CD14-positive monocyte (primary cell): ENCODE measurements at regions not wholly inside any gene's neighbourhood (a gene's known extent, or its start where the extent isn't known, plus 50 kb on each side); places are given as distances from the start of the nearest gene placed in this dataset.

ENCODE experiments used
- DNase-seq, 3 donors: peaks; one replicate each; pipeline ENCODE4 v3.0.0-alpha.2; 2011 to 2022
- H2AFZ ChIP-seq: 2 replicates; pipeline ENCODE4 v1.6.0; 2012; ENCODE audit warnings: mild to moderate bottlenecking, low read depth, low read length, inconsistent platforms; ENCODE audit not compliant: insufficient read depth, poor library complexity, severe bottlenecking
- H3K27ac ChIP-seq, 2 donors: 1 replicate in 1 of 2; 2 replicates in 1 of 2; pipeline ENCODE4 v1.5.1; 2012 to 2013; ENCODE audit warnings: low read length in 2 of 2, control low read depth in 1 of 2, inconsistent platforms in 1 of 2, low read depth in 1 of 2, mild to moderate bottlenecking in 1 of 2
- H3K27me3 ChIP-seq, 2 donors: one replicate each; pipeline versions ENCODE4 v1.6.0 to v1.6.1; 2011 to 2013; ENCODE audit warnings: low read length in 2 of 2; ENCODE audit not compliant: control insufficient read depth in 2 of 2, insufficient read depth in 2 of 2
- H3K36me3 ChIP-seq, 2 donors: replicated peaks in 1 of 2; 1 replicate in 1 of 2; 2 replicates in 1 of 2; pipeline versions ENCODE4 v1.5.1 to v1.6.1; 2012 to 2013; ENCODE audit warnings: low read length in 2 of 2, control low read depth in 1 of 2, inconsistent platforms in 1 of 2, mild to moderate bottlenecking in 1 of 2; ENCODE audit not compliant: insufficient read depth in 2 of 2, control insufficient read depth in 1 of 2
- H3K4me1 ChIP-seq, 2 donors: 1 replicate in 1 of 2; 2 replicates in 1 of 2; pipeline versions ENCODE4 v1.5.1 to v1.6.1; 2012 to 2013; ENCODE audit warnings: low read length in 2 of 2, control low read depth in 1 of 2, inconsistent platforms in 1 of 2, mild to moderate bottlenecking in 1 of 2, moderate library complexity in 1 of 2; ENCODE audit not compliant: insufficient read depth in 2 of 2, control insufficient read depth in 1 of 2
- H3K4me2 ChIP-seq: replicated peaks from 2 replicates; pipeline ENCODE3; 2012; ENCODE audit warnings: low read length, moderate library complexity, mild to moderate bottlenecking; ENCODE audit not compliant: poor library complexity, severe bottlenecking; ENCODE audit errors: extremely low read depth
- H3K4me3 ChIP-seq, 3 experiments: fragments of 200-600 bp in 1 of 3; sonication (generic) in 1 of 3; replicated peaks in 1 of 3; 1 replicate in 2 of 3; 2 replicates in 1 of 3; pipeline ENCODE4 v1.5.1; 2011 to 2013; ENCODE audit warnings: low read length in 3 of 3, mild to moderate bottlenecking in 3 of 3, control low read depth in 2 of 3, low read depth in 2 of 3, inconsistent platforms in 1 of 3, moderate library complexity in 1 of 3
- H3K79me2 ChIP-seq: 2 replicates; pipeline ENCODE4 v1.6.0; 2012; ENCODE audit warnings: mild to moderate bottlenecking, control low read depth, inconsistent platforms, low read length, moderate library complexity; ENCODE audit not compliant: insufficient read depth
- H3K9ac ChIP-seq: 2 replicates; pipeline ENCODE4 v1.6.0; 2017; ENCODE audit warnings: low read length, mild to moderate bottlenecking; ENCODE audit not compliant: insufficient read depth, poor library complexity, severe bottlenecking
- H3K9me3 ChIP-seq, 2 donors: replicated peaks in 1 of 2; 1 replicate in 1 of 2; 2 replicates in 1 of 2; pipeline versions ENCODE4 v1.5.1 to v1.6.1; 2012 to 2013; ENCODE audit warnings: low read length in 2 of 2, control low read depth in 1 of 2; ENCODE audit not compliant: control insufficient read depth in 1 of 2, insufficient read depth in 1 of 2
- H4K20me1 ChIP-seq: 2 replicates; pipeline ENCODE4 v1.6.0; 2012; ENCODE audit warnings: mild to moderate bottlenecking, low read length, control low read depth, moderate library complexity; ENCODE audit not compliant: insufficient read depth
- H3K27ac Mint-ChIP-seq, 7 donors: one replicate each; pipeline ENCODE4 v1.8.0; 2020; ENCODE audit warnings: mild to moderate bottlenecking in 7 of 7, mixed read lengths in 7 of 7, moderate library complexity in 6 of 7, inconsistent platforms in 2 of 7
- H3K27me3 Mint-ChIP-seq, 3 donors: one replicate each; pipeline ENCODE4 v1.8.0; 2021 to 2022; ENCODE audit warnings: low read depth in 3 of 3, mild to moderate bottlenecking in 3 of 3, mixed read lengths in 3 of 3, moderate library complexity in 3 of 3, inconsistent platforms in 1 of 3
- H3K36me3 Mint-ChIP-seq, 2 donors: one replicate each; pipeline ENCODE4 v1.8.0; 2020; ENCODE audit warnings: mixed read lengths in 2 of 2, inconsistent platforms in 1 of 2, mild to moderate bottlenecking in 1 of 2
- H3K4me1 Mint-ChIP-seq: one replicate; pipeline ENCODE4 v1.8.0; 2020; ENCODE audit warnings: mild to moderate bottlenecking, mixed read lengths
- H3K4me3 Mint-ChIP-seq, 2 donors: one replicate each; pipeline ENCODE4 v1.8.0; 2020; ENCODE audit warnings: mild to moderate bottlenecking in 2 of 2, mixed read lengths in 2 of 2, moderate library complexity in 1 of 2
- H3K9me3 Mint-ChIP-seq, 7 donors: one replicate each; pipeline ENCODE4 v1.8.0; 2020 to 2022; ENCODE audit warnings: mixed read lengths in 7 of 7, mild to moderate bottlenecking in 6 of 7, moderate library complexity in 6 of 7, inconsistent platforms in 2 of 7
- CTCF ChIP-seq: fragments of 200-600 bp; IDR thresholded peaks from one replicate; pipeline ENCODE4 v1.8.0; 2022; ENCODE audit warnings: antibody characterized with exemption, mild to moderate bottlenecking
- WGBS: methylation state at CpG from one replicate; pipeline ENCODE4 v1.1.5; 2013; ENCODE audit warnings: missing lambda C conversion rate; ENCODE audit not compliant: insufficient coverage; 5-methylcytosine and 5-hydroxymethylcytosine counted together
- intact Hi-C, 2 donors: fragments of 100-400 bp; cut with micrococcal nuclease; formaldehyde crosslinking; loops; one replicate each; pipeline versions ENCODE4 v1.15.0 to v1.15.1; 2023

GRCh38 chr13:105914291-105915036 is 621.0 kb downstream of the EFNB2 start:
- Histone ChIP-seq H2AFZ (no peak overlapping the region), H4K20me1 (no peaks in the 10 kb centered on the region), H3K27ac (no peak overlapping the region), H3K9me3 (no peaks in the 10 kb centered on the region), H3K79me2 (no peaks in the 10 kb centered on the region), H3K4me2 (no peak overlapping the region), H3K27me3 (no peaks in the 10 kb centered on the region), H3K36me3 (no peaks in the 10 kb centered on the region), H3K4me3 (no peak overlapping the region), H3K4me1 (no peaks in the 10 kb centered on the region), H3K9ac (no peak overlapping the region)
- TF ChIP-seq CTCF: no peak
- intact Hi-C loops: no loop called here
- H3K27me3 Mint-ChIP-seq: no peaks in the 10 kb centered on the region
- H3K9me3 Mint-ChIP-seq: peaks cover 0 to 11% (median 3%) of the 10 kb centered on the region in 7 donors
- H3K4me1 Mint-ChIP-seq: no peaks in the 10 kb centered on the region
- no peak for DNase-seq
- H3K4me3 Mint-ChIP-seq: no peak overlapping the region
- 64% methylated on average over 2 of the region's 4 CpGs for WGBS
- no peak overlapping the region for H3K27ac Mint-ChIP-seq
- H3K36me3 Mint-ChIP-seq: no peaks in the 10 kb centered on the region

- Mint-ChIP-seq H3K4me1 (no peaks in the 10 kb centered on the region), H3K9me3 (peaks cover 0 to 7% (median 2%) of the 10 kb centered on the region in 7 donors), H3K4me3 (no peak overlapping the region), H3K36me3 (no peaks in the 10 kb centered on the region), H3K27ac (no peak overlapping the region), H3K27me3 (peaks cover 0 to 1% (median 0%) of the 10 kb centered on the region in 3 donors)
- Histone ChIP-seq H3K9ac (no peak overlapping the region), H3K27me3 (no peaks in the 10 kb centered on the region), H3K36me3 (no peaks in the 10 kb centered on the region), H3K4me3 (no peak overlapping the region), H2AFZ (no peak overlapping the region), H3K79me2 (no peaks in the 10 kb centered on the region), H3K9me3 (no peaks in the 10 kb centered on the region), H4K20me1 (no peaks in the 10 kb centered on the region), H3K27ac (no peak overlapping the region), H3K4me2 (no peak overlapping the region), H3K4me1 (no peaks in the 10 kb centered on the region)
- 5% methylated on average over 4 of the region's 9 CpGs for WGBS
- no peak for DNase-seq
- intact Hi-C loops: no loop called here
- TF ChIP-seq CTCF: no peak
These were observed 626.9 kb downstream of the EFNB2 start for GRCh38 chr13:105908586-105908985.
